ENCODE measurements at regions not wholly inside any gene's neighbourhood (a gene's known extent, or its start where the extent isn't known, plus 50 kb on each side); places are given as distances from the start of the nearest gene placed in this dataset.

- TF ChIP-seq, protein P1, sequence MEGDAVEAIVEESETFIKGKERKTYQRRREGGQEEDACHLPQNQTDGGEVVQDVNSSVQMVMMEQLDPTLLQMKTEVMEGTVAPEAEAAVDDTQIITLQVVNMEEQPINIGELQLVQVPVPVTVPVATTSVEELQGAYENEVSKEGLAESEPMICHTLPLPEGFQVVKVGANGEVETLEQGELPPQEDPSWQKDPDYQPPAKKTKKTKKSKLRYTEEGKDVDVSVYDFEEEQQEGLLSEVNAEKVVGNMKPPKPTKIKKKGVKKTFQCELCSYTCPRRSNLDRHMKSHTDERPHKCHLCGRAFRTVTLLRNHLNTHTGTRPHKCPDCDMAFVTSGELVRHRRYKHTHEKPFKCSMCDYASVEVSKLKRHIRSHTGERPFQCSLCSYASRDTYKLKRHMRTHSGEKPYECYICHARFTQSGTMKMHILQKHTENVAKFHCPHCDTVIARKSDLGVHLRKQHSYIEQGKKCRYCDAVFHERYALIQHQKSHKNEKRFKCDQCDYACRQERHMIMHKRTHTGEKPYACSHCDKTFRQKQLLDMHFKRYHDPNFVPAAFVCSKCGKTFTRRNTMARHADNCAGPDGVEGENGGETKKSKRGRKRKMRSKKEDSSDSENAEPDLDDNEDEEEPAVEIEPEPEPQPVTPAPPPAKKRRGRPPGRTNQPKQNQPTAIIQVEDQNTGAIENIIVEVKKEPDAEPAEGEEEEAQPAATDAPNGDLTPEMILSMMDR (IDR thresholded peaks at IDR 0.05; ENCODE audit: unreplicated experiment) = no peak
- Mint-ChIP-seq H3K4me1 (no peaks in the 10 kb centered on the region), H3K4me3 (no peak overlapping the region), H3K9me3 (peaks cover 22% of the 10 kb centered on the region), H3K27ac (no peak overlapping the region), H3K36me3 (peaks cover 6% of the 10 kb centered on the region), H3K27me3 (ENCODE audit: low read depth) (no peaks in the 10 kb centered on the region)
- DNase-seq (ENCODE audit: low spot score in 2 of 2, unreplicated experiment in 2 of 2) = no peak
Observed at GRCh38 chr17:33442320-33442719, 149.2 kb upstream of the ASIC2 start.

- H3K36me3 Mint-ChIP-seq = peaks cover 6% of the 10 kb centered on the region
- H3K4me1 Mint-ChIP-seq = no peaks in the 10 kb centered on the region
- TF ChIP-seq, protein P1 (IDR thresholded peaks at IDR 0.05; ENCODE audit: unreplicated experiment) = no peak
- H3K27ac Mint-ChIP-seq = no peak overlapping the region
- H3K4me3 Mint-ChIP-seq = no peak overlapping the region
- H3K9me3 Mint-ChIP-seq = peaks cover 34% of the 10 kb centered on the region
- DNase-seq (ENCODE audit: low spot score in 2 of 2, unreplicated experiment in 2 of 2) = no peak
- no peaks in the 10 kb centered on the region for H3K27me3 Mint-ChIP-seq (ENCODE audit: low read depth)
Observed at GRCh38 chr17:33444731-33445130, 151.6 kb upstream of the ASIC2 start.

DNA sequence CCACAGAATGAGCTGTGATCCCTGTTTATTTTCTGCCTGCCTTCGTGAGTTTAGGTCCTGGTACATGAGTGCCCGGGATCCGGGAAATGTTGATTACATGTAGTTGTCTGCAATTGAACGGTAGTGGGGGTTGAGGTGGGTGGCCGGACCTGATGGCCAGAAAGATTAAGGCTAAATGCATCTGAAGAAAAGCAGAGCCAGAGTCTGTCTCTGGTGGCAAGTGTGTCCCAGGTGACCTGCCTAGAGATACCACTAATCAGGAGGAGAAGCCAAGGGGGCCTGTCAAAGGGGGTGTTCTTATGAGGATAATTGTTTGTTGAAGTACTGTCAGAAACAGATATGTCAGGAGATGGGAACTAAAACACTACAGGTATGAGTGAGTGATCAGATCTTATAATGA, 154.0 kb upstream of the ASIC2 start:
- TF ChIP-seq, protein P1 (IDR thresholded peaks at IDR 0.05; ENCODE audit: unreplicated experiment) = no peak
- Mint-ChIP-seq H3K4me1 (peaks cover 4% of the 10 kb centered on the region), H3K9me3 (peaks cover 26% of the 10 kb centered on the region), H3K36me3 (peaks cover 6% of the 10 kb centered on the region), H3K27me3 (ENCODE audit: low read depth) (no peaks in the 10 kb centered on the region), H3K4me3 (no peak overlapping the region), H3K27ac (no peak overlapping the region)
- DNase-seq (ENCODE audit: low spot score in 2 of 2, unreplicated experiment in 2 of 2) = no peak

DNA sequence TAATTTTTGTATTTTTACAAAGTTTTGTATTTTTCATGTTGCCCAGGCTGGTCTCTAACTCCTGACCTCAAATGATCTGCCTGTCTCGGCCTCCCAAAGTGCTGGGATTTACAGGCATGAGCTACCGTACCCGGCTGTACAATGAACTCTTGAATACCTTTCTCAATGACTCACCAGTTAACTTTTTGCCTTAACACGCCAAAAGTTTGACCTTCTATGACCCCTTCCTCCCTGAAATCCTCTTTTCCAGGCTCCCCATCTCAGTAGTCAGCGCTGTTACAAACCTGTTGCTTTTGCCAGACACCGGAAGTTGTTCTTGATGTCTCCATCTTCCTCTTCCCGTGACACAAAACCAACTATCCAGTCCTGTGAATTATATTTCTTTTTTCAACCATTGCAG, 158.1 kb upstream of the ASIC2 start:
- H3K27ac Mint-ChIP-seq = no peak overlapping the region
- peaks cover 4% of the 10 kb centered on the region for H3K4me1 Mint-ChIP-seq
- TF ChIP-seq, protein P1 (IDR thresholded peaks at IDR 0.05; ENCODE audit: unreplicated experiment) = no peak
- peaks cover 13% of the 10 kb centered on the region for H3K9me3 Mint-ChIP-seq
- no peaks in the 10 kb centered on the region for H3K27me3 Mint-ChIP-seq (ENCODE audit: low read depth)
- H3K4me3 Mint-ChIP-seq = no peak overlapping the region
- H3K36me3 Mint-ChIP-seq = no peaks in the 10 kb centered on the region
- no peak for DNase-seq (ENCODE audit: low spot score in 2 of 2, unreplicated experiment in 2 of 2)

DNA sequence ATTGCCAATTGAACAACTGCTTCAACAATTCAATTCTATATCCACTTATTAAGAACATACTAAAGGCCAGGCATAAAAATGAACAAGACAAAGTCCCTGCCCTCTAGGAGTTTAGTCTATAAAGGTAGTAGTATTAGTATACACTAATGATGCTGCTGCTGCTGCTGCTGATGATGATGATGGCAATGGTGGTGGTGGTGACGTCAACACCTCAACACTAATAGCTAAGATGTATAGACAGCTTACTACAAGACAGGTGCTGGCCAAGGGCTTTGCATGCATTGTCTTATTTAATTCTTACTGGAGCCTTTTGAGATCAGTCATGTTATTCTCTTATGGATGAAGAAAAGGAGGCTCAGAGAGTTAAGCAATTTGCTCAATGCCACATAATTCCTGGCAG, 164.4 kb upstream of the ASIC2 start:
- TF ChIP-seq, protein P1 (IDR thresholded peaks at IDR 0.05; ENCODE audit: unreplicated experiment) = no peak
- DNase-seq (ENCODE audit: low spot score in 2 of 2, unreplicated experiment in 2 of 2) = no peak
- no peaks in the 10 kb centered on the region for H3K27me3 Mint-ChIP-seq (ENCODE audit: low read depth)
- H3K36me3 Mint-ChIP-seq = no peaks in the 10 kb centered on the region
- peaks cover 14% of the 10 kb centered on the region for H3K4me1 Mint-ChIP-seq
- no peaks in the 10 kb centered on the region for H3K9me3 Mint-ChIP-seq
- no peak overlapping the region for H3K4me3 Mint-ChIP-seq
- no peak overlapping the region for H3K27ac Mint-ChIP-seq

All from mesothelial cell of epicardium (in vitro differentiated cells).